HG03280 (cell line): ENCODE measurements at regions not wholly inside any gene's neighbourhood (a gene's known extent, or its start where the extent isn't known, plus 50 kb on each side); places are given as distances from the start of the nearest gene placed in this dataset.

Experiments
- ATAC-seq: cut with Tn5 transposase; IDR thresholded peaks from one replicate; pipeline ENCODE4 v1.9.1; 2021; ENCODE audit warnings: mild to moderate bottlenecking, moderate library complexity; ENCODE audit not compliant: unreplicated experiment

GRCh38 chr1:219676012-219676765 is 63.3 kb upstream of the ZC3H11B start:
- no peak for ATAC-seq

- ATAC-seq, result no peak
These were observed 57.7 kb upstream of the ZC3H11B start for GRCh38 chr1:219670426-219671149.

GRCh38 chr1:219669556-219669955 is 56.7 kb upstream of the ZC3H11B start:
- ATAC-seq, result no peak

- ATAC-seq, result no peak
These were observed 56.1 kb upstream of the ZC3H11B start for GRCh38 chr1:219669042-219669441.

- no peak for ATAC-seq
These were observed 55.5 kb upstream of the ZC3H11B start for GRCh38 chr1:219668446-219668845.

- no peak for ATAC-seq
These were observed 53.3 kb upstream of the ZC3H11B start for GRCh38 chr1:219666242-219666641.

- no peak for ATAC-seq
These were observed 52.2 kb upstream of the ZC3H11B start for GRCh38 chr1:219665089-219665488.

GRCh38 chr1:219664310-219665029 is 51.6 kb upstream of the ZC3H11B start:
- ATAC-seq, result no peak
